Activated T-cell treated with anti-CD3 and anti-CD28 coated beads for 48 hours (primary cell): ENCODE measurements at regions not wholly inside any gene's neighbourhood (a gene's known extent, or its start where the extent isn't known, plus 50 kb on each side); places are given as distances from the start of the nearest gene placed in this dataset.

Experiments used
- DNase-seq: peaks from one replicate; pipeline ENCODE4 v3.0.0-alpha.2; 2020; ENCODE audit warnings: low read depth

DNA sequence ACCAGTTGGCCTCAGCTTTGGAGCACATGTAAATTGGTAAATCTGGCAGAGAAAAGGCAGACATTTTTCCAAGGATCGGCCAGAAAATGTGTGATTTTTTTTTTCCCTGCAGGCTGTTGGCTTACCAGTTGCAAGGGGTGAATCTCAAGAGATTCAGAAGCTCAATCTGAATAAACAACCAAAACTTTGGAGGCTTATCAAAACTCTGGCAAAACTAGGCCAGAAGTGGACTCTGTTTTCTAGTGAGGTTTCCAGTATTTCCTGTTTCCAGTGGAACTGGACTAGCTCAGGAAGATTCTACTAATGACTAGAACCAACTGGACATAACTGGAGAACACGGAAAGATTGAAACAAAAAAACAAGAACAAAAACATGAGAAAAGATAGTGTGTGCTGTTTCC lies 191.3 kb downstream of the SMIM20 start:
- no peak for DNase-seq

DNA sequence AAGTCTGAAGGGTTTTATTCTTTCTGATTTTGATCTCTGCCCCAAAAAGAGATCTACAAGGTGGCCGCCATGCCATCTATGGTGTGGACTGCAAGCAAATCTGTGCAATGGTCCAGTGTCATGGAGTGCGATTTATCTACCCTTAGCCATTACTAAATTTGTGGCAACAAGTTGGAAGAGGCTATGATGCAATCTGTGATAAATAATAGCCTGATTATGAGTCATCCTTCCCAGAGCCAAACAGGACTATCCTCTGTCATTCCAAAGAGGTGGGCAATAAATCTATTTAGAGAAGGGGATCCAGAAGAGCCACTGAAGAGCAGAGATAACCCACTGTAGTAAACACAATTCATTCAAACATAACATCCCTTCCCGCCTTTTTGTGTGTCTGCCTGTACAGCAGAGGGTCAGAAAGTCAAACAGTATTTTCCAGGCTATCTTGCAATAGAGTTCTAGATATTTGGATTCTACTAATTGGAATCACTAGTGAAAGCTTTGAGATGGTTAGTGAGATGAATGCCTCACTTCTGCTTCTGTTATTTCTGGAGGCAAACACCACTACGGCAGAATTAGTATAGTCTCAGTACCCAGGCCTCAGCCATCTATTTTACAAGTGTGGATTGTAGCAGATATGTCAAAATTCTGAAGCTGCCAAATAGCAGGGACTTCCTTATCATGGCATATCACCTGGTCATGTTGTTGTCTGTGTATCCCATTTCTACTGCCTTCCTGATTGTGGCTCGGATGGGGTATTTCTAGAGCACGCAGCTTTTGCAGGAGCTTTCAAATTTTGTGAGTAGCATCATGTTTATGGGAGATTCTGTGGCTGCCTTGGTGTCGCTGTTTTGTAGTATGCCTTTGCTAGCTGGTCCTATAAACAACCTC lies 192.0 kb downstream of the SMIM20 start:
- DNase-seq = no peak

DNA sequence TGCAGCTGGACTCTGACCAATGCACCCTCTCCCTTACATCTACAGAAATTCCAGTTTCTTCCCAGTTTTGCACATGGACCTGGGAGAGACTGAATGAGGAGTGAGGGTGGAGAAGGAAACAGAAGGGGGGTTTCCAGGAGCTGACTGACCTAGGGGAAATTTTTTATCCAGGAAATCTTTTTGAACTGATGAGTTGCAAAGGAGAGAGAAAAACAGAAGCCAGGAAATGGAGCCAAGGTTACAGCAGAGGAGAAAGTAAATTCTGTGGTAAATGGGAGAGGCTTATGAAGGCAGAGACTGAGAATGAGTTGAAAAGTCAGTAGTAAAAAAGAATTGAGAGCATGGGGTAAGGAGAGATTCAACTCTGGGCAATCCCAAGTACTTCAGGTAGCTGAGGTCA lies 192.8 kb downstream of the SMIM20 start:
- no peak for DNase-seq

DNA sequence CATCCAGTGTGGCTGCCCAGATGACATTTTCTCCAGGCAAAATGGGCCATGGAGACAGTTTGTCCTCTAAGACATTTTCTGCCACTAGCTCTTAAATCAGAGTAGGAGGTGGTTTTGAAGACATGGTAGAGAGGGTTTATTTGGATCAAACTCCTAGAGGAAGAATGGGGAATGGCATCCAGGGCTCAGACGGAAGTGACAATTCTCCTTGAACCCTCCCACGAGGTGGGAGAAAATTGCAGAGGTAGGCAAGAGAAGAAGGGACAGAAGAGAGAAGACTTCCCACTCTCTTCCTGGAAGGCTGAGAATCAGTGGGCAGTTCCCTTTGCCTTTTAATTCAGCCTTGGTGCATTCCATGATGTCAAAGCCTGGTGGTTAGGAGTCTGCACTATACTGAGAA lies 194.0 kb downstream of the SMIM20 start:
- no peak for DNase-seq

DNA sequence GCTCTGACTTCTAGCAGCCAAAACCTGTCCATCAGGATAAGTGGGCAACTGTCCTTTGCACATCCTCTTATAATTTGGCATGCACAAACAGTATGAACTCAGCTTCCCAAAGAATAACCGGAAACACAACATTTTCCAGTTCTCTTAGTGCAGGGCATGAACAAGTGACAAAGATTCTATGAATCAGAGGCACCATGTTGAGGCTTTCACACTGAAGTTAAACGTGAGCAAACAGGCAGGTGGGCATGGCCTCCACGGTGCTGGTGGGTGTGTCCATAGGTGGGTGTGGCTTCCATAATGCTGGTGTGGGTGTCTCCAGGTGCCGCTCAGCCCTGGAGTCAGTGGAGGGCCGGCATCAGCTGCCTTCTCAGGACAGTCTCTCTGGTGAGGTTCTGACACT lies 196.5 kb downstream of the SMIM20 start:
- DNase-seq = no peak

DNA sequence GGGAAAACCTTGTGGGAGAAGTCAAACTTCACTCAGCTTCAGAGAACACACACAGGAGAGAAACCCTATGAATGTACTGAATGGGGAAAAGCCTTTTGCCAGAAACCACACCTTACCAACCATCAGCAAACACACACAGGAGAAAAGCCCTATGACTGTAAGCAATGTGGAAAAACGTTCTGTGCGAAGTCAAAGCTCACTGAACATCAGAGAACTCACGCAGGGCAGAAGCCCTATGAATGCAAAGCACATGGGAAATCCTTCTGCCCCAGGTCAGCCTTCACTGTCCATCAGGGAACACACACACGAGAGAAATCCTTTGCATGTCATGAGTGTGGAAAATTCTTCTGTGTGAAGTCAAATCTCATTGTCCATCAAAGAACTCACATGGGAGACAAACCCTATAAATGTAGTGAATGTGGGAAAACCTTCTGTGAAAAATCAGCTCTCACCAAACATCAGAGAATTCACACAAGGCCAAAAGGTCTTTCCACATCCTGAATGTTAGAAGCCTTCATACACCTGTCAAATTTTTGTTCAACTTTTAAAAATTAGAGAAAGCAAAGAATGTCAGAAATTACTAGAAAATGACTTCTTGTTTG lies 199.4 kb downstream of the SMIM20 start:
- DNase-seq = no peak

DNA sequence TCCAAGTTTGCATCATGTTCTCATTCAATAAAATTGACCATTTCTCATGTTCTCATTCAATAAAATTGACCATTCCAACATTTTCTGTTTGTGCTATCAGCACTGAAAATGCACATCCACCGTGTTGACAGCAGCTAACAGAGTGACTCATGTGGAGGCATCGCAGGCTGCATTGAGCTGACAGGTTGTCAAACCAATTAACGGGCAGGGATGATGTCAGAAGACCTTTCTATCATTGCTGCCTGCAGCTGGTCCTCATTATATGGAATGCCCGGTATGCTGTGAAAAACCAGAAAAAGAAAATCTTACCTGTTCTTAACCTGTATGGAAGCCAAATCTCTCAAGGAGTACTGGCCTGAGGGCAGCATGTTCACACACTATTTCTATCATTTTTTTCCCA lies 202.0 kb downstream of the SMIM20 start:
- DNase-seq = no peak

DNA sequence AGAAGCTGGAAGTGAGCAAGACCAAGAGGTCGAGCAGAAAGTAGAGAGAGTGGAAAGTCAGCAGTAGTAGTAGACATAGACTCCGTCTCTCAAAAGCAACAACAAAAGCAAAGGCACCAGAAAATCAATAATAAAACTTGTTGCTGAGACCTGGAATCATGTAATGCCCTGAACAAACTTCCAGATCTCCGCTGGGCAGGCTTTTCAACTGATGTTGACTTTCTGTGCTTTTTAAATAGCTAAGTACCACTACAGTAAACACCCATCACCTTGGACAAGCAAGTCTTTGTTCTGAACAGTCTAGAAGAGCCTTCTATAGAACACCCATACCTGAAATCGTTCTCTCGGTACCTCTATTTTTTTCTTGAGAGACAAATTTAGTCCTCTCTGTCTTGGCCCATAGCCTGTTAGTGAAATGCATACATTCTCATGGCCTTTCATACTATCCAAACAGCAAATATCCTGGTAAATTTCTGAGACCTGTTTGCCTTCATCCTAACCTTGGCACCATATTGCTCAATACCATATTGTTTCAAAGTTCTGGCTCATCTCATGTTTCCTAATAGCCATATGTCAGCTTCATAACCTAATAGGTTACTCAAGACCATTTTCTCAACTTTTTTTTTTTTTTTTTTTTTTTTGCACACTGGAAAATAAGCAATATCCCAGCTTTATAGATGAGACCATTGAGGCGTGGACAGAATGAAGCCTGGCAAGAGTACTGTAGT lies 200.6 kb upstream of the RBPJ start:
- DNase-seq = no peak

DNA sequence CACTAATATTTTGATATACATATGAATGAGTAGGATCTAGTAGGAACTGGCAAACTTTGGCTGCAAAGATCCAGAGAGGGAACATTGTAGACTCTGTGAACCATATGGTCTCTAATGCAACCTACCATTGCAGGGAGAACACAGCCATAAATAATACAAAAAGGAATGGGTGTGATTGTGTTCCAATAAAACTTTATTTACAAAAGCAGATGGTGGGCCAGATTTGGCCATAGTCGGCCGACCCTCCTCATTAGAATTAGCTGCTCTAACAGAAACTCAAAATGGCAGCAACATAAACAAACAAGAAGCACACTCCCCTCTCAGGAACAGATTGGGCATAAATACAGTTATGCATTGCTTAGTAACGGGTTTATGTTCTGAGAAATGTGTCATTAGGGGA lies 198.1 kb upstream of the RBPJ start:
- DNase-seq = no peak

DNA sequence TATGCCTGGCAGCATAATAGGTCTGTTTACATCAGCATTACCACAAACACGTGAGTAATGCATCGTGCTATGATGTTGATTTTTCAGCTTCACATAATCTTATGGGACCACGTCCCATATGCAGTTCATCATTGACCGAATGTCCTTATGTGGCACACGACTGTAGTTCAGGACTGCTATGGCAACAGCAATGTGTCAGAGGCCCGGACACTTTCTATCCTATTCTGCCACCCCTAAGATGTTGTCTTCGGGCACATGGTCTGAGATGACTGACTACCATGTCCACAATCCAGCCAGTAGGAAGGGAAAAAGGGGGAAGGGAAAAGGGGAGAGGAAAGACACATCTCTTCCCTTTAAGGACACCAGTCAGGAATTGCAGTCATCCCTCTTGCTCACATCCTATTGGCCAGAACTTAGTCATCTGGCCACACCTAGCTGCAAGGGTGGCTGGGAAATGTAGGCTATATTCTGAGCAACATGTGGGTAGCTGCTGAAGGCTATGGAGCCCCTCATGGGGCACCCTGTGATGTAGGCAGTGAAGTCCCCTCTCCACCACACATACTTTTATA lies 196.0 kb upstream of the RBPJ start:
- DNase-seq = no peak

DNA sequence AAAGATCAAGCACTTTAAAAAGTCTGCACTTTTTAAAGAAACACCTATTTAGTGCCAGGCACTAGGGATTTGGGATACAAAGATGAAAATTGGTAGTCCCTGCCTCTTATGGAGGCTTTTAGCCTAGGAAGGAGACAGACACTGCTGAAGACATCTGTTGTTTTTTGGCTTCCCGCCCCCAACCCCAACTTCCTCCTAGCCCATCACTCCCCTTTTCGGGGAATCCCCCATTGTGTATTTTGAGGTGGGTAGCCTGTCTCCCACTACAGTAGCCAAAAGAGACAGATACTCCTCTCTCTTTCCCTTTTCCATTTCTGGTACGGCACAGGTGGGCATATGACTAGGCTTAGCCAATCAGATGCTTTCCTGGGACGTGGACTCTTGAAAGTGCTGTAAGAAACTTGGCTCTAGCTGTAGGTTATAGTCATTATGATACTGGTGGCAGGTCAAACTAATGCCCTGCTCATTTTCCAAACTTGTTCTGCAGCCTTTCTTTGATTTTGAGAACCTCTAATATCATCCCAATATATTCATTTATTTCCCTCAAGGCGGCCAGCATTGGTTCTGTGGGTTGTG lies 194.6 kb upstream of the RBPJ start:
- DNase-seq = no peak

DNA sequence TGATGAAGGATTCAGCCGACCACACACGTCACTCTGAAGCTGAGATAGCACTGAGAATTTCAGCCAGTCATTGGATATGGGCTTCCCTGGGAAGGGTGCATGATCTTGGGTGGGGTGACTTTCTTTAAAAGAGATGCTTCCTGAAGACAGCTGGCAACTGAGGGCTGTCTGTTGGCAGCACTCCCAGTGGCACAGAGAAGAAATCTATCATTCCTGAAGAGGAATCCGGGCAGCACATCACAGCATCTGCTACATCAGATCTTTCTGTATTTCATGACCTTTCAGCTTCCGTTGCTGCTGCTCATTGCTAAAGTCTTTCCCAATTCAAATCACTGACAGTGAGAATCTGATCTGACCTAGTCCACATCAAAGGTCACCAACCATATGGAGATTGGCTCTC lies 193.8 kb upstream of the RBPJ start:
- DNase-seq = no peak

DNA sequence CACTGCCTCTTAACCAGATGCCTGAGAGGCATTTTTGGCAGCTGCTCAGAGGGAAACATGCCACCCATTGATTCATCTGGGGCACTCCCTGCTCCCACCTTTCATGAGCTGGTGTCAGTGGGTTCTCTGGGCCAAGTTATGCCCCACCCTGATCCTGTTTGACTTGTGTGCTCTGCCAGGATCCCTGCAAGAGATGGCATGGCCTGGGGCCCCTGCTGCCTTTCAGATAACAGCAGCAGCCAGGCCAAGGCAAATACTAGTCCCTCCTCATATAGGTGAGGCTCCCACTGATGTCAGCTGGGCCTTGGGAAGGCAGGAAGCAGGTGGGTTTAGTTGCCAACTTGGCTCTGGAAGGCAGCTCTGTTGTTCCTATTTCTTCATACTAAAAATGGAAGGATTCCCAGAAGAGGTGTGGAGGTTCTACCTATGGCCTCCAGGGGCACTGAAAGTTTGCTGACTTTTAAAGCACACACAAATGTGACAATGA lies 192.9 kb upstream of the RBPJ start:
- DNase-seq = no peak

DNA sequence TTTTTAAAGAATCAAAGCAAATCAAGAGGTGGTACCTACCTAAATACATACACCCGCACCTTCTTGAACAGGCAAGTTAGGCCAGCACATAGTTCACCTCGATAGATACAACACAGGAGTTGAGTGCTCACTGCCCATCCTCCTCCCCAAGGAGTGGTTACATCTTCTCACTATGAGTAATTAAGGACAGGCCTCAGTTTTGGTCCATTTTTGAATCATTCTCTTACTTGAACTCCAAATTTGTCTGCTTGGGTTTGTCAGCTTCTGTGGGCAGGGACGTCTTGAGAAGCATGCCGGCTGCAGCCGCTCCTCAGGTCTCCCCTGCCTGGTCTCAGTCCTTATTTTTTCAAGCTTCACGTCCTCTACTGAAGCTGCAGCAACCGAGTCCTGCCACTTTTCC lies 190.6 kb upstream of the RBPJ start:
- DNase-seq = no peak

DNA sequence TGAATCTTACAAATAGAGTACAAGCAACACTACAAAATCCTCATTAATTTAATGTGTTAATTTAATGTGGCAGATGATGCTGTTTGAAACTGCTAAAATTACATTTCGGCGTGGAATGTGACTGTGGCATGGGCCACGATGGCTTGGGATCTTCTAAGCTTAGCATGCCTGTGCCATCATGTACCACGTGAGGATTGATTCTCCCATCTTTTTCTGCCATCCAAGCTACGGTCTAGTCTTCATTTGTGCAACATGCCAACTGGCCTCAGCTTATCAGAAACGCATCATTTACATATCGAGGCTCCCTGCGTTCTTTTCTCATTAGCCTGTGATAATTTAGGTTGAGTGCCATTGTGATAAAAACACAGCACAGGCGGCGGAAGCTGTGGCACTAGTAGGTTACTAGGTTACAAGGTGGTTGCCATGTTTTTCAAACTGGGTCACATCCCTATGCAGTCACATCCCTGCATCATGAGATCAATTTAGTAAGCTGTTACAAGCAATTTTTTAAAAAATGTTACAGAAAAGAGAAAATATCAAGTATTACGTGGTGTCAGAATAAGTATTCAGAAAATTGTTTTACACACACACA lies 189.9 kb upstream of the RBPJ start:
- DNase-seq = no peak

DNA sequence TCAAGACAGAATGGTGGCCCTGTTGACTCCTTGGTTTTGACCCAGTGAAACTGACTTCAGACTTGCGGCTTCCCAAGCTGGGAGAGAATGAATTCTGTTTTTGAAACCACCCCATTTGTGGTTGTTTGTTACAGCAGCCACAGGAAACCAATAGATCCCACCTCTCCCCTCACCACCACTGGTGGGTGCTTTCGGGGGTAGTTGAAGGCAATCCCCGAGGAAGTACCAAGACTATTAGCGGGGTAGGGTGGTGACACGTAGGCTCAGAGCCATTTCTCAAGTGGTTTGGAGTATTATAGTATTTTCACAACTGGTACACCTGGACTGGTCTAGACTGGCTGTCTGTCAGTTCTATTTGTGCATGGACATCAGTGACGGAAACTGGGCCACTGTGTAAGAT lies 189.1 kb upstream of the RBPJ start:
- DNase-seq = no peak

DNA sequence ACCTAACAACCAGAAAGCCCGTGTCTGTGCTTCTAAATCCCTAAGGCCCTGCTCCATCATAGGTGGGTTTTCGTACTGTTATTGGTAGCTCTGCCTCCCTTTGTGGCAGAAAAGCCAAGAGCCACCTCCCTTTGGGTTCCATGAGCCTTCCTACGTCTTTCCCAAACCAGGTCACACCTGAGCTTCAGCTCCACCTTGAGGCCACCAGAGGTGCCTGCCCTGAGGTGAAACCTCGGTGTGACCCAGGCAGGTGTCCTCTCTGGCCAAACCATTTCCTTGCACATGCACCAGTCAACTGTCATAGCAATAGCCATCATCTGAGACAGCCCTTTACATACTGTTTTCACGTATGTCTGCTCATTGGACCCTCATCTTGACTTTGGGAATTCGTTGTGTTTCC lies 188.0 kb upstream of the RBPJ start:
- no peak for DNase-seq

DNA sequence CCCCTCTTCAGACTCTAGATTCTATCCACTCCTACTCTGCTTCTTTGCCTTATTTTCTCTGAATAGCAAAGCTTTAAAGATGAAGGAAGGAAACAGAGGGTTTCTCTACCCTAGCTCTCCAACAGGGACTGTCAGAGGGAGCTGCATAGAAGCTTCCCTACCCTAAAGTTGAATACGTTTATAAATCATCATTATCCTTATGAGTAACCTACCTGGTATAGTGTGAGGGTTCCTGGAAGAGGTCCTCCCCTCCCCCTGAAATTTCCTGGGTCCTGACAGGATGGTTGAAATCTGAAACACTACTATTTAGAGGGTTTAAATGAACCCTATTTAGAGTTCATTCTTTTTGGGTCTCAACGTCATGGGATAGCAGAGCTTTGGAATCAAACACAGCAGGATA lies 187.0 kb upstream of the RBPJ start:
- DNase-seq = no peak

DNA sequence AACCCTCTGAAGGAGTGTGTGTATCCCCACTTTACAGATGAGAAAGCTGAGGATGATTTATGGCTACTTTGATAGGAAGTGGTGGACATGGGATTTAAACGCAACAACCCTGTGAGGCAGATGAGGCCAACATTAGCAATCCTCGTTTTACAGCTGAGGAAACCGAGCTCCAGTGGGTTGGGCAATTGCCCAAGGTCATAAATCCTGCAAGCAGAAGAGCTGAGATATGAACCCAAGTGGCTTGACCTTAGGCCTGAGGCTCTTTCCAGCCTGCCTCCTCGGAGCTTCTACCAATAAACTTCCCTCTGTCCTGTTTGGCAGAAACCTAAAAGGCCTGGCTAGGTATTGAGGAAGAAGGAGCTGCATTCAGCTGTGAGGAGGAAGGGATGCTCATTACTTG lies 185.5 kb upstream of the RBPJ start:
- no peak for DNase-seq

DNA sequence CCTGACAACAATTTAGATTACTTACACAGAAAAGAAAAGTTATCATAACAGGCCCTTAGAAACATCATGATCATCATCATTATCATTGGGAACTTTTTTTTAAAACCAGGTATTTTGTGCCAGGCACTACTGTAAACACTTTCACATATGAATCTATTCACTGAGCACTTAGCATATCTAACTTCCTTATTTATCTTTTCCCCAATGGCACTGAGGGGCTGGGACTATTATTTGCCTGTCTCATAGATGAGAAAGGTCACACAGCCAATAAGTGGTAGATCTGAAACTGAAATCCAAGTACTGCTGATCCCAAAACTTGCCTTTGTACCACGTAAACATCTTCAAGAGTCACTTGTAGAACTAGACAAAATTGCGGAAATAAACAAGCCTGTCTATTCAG lies 184.2 kb upstream of the RBPJ start:
- no peak for DNase-seq

DNA sequence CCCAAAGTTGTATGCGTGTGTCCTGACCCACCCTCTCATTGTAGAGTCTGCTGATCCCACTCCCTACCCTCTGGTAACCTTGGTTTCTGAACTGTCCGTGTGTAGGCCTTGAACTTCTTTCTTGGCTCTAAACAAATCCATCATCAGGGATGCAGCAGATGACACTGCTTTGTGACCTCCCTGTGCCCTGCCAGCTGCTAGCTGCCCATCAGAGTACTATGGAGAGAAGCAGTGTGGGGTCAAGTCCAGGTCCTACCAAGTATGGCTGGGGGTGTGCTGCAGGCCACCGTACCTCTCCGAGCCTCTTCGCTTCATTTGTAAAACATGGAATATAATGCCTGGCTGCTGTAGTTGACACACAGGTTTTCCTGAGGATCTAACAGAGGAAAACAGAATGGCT lies 183.5 kb upstream of the RBPJ start:
- DNase-seq = no peak

DNA sequence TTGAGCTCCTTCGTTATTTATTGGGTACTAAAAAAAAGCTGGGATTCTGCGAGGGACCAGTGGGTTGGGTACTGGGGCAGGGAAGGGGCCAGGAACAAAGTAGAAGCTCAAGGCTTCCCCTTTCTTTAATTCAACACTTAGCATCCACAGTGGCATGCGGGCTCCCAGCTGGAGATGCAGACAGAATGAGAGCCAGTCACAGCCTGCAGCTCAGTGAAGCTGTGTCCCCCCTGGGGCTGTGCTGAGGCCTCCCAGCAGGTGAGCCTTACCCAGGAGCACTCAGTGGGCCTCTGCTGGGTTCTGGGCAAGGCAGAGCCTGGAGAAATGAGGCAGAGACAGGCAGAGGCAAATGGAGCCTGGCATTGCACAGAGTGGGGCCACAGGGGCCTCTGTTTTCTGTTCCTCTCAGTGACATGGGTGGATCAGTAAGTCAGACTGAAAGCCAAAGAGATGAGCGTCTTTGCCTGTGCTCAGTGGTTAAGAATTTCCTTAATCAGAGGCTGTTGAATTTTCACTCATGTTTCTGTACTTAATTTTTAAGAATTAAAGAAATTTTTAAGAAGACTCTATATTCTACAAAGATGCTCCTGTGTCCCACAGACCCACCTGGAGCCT lies 181.4 kb upstream of the RBPJ start:
- DNase-seq = no peak
